ENCODE measurements at regions not wholly inside any gene's neighbourhood (a gene's known extent, or its start where the extent isn't known, plus 50 kb on each side); places are given as distances from the start of the nearest gene placed in this dataset.

GRCh38 chr12:93156086-93156716 is 221.5 kb upstream of the NUDT4 start:
- ChIA-PET POLR2A (no interaction called here), CTCF (no interaction called here)
- H3K27ac Mint-ChIP-seq, result no peak overlapping the region

GRCh38 chr12:93157279-93157678 is 220.4 kb upstream of the NUDT4 start:
- H3K36me3 Mint-ChIP-seq (ENCODE audit: low read depth), result no peaks in the 10 kb centered on the region
- no peak overlapping the region for H3K4me3 Mint-ChIP-seq
- H3K27ac Mint-ChIP-seq, result no peak overlapping the region
- no peak for DNase-seq
- no peaks in the 10 kb centered on the region for H3K4me1 Mint-ChIP-seq
- H3K27me3 Mint-ChIP-seq, result peaks cover 9% of the 10 kb centered on the region
- ChIA-PET CTCF (no interaction called here), POLR2A (no interaction called here)
- peaks cover 9% of the 10 kb centered on the region for H3K9me3 Mint-ChIP-seq

More at GRCh38 chr12:93156086-93156716, 221.5 kb upstream of the NUDT4 start:
- no peaks in the 10 kb centered on the region for H3K4me1 Mint-ChIP-seq
- no peak overlapping the region for H3K4me3 Mint-ChIP-seq
- DNase-seq, result no peak
- peaks cover 9% of the 10 kb centered on the region for H3K9me3 Mint-ChIP-seq
- peaks cover 7% of the 10 kb centered on the region for H3K27me3 Mint-ChIP-seq
- H3K36me3 Mint-ChIP-seq (ENCODE audit: low read depth), result no peaks in the 10 kb centered on the region

GRCh38 chr12:93158065-93158843 is 219.5 kb upstream of the NUDT4 start:
- Mint-ChIP-seq H3K27ac (no peak overlapping the region), H3K27me3 (peaks cover 9% of the 10 kb centered on the region), H3K9me3 (peaks cover 7% of the 10 kb centered on the region), H3K4me1 (no peaks in the 10 kb centered on the region), H3K36me3 (ENCODE audit: low read depth) (no peaks in the 10 kb centered on the region), H3K4me3 (no peak overlapping the region)
- DNase-seq, result no peak
- ChIA-PET CTCF (interaction anchor here (1.6 kb wide), 1 partner anchor 19 kb away, joined by 5 read pairs; no protein-coding TSS in a partner anchor), POLR2A (no interaction called here)

- no peak for DNase-seq
- ChIA-PET CTCF (interaction anchor here (0.6 kb wide), 1 partner anchor 59 kb away, joined by 3 read pairs; no protein-coding TSS in a partner anchor), POLR2A (no interaction called here)
- Mint-ChIP-seq H3K36me3 (ENCODE audit: low read depth) (no peaks in the 10 kb centered on the region), H3K9me3 (peaks cover 3% of the 10 kb centered on the region), H3K27me3 (peaks cover 7% of the 10 kb centered on the region), H3K27ac (no peak overlapping the region), H3K4me1 (peaks cover 2% of the 10 kb centered on the region), H3K4me3 (no peak overlapping the region)
Measured at GRCh38 chr12:93163260-93164036, 214.3 kb upstream of the NUDT4 start.

- no peaks in the 10 kb centered on the region for H3K9me3 Mint-ChIP-seq
- no peak overlapping the region for H3K27ac Mint-ChIP-seq
- peaks cover 5% of the 10 kb centered on the region for H3K27me3 Mint-ChIP-seq
- ChIA-PET POLR2A (no interaction called here), CTCF (no interaction called here)
- H3K4me3 Mint-ChIP-seq, result no peak overlapping the region
- DNase-seq, result no peak
- H3K4me1 Mint-ChIP-seq, result peaks cover 2% of the 10 kb centered on the region
- H3K36me3 Mint-ChIP-seq (ENCODE audit: low read depth), result no peaks in the 10 kb centered on the region
Measured at GRCh38 chr12:93164103-93164880, 213.4 kb upstream of the NUDT4 start.

- ChIA-PET CTCF (no interaction called here), POLR2A (no interaction called here)
- peaks cover 3% of the 10 kb centered on the region for H3K27me3 Mint-ChIP-seq
- H3K27ac Mint-ChIP-seq, result no peak overlapping the region
- peaks cover 2% of the 10 kb centered on the region for H3K4me1 Mint-ChIP-seq
- H3K9me3 Mint-ChIP-seq, result no peaks in the 10 kb centered on the region
- H3K4me3 Mint-ChIP-seq, result no peak overlapping the region
- no peaks in the 10 kb centered on the region for H3K36me3 Mint-ChIP-seq (ENCODE audit: low read depth)
- no peak for DNase-seq
Measured at GRCh38 chr12:93165384-93165932, 212.3 kb upstream of the NUDT4 start.

GRCh38 chr12:93166541-93167307 is 211.0 kb upstream of the NUDT4 start:
- CTCF ChIA-PET, result no interaction called here
- POLR2A ChIA-PET, result no interaction called here
- H3K4me1 Mint-ChIP-seq, result peaks cover 2% of the 10 kb centered on the region

GRCh38 chr12:93167331-93167730 is 210.4 kb upstream of the NUDT4 start:
- CTCF ChIA-PET, result no interaction called here
- Mint-ChIP-seq H3K9me3 (no peaks in the 10 kb centered on the region), H3K4me3 (no peak overlapping the region), H3K4me1 (peaks cover 2% of the 10 kb centered on the region), H3K36me3 (ENCODE audit: low read depth) (no peaks in the 10 kb centered on the region), H3K27me3 (no peaks in the 10 kb centered on the region), H3K27ac (no peak overlapping the region)
- DNase-seq, result no peak
- POLR2A ChIA-PET, result no interaction called here

More at GRCh38 chr12:93166541-93167307, 211.0 kb upstream of the NUDT4 start:
- no peak for DNase-seq
- Mint-ChIP-seq H3K36me3 (ENCODE audit: low read depth) (no peaks in the 10 kb centered on the region), H3K9me3 (no peaks in the 10 kb centered on the region), H3K4me3 (no peak overlapping the region), H3K27me3 (no peaks in the 10 kb centered on the region), H3K27ac (no peak overlapping the region)

GRCh38 chr12:93167841-93168492 is 209.8 kb upstream of the NUDT4 start:
- Mint-ChIP-seq H3K4me1 (peaks cover 2% of the 10 kb centered on the region), H3K4me3 (no peak overlapping the region), H3K36me3 (ENCODE audit: low read depth) (no peaks in the 10 kb centered on the region), H3K27me3 (no peaks in the 10 kb centered on the region), H3K9me3 (no peaks in the 10 kb centered on the region), H3K27ac (no peak overlapping the region)
- DNase-seq, result no peak
- POLR2A ChIA-PET, result no interaction called here
- CTCF ChIA-PET, result no interaction called here

- CTCF ChIA-PET, result interaction anchor here (0.6 kb wide), 1 partner anchor 237 kb away, joined by 3 read pairs; no protein-coding TSS in a partner anchor
- H3K4me3 Mint-ChIP-seq, result no peak overlapping the region
- no peak for DNase-seq
- H3K27ac Mint-ChIP-seq, result no peak overlapping the region
- POLR2A ChIA-PET, result no interaction called here
- H3K9me3 Mint-ChIP-seq, result no peaks in the 10 kb centered on the region
- no peaks in the 10 kb centered on the region for H3K27me3 Mint-ChIP-seq
- H3K4me1 Mint-ChIP-seq, result peaks cover 2% of the 10 kb centered on the region
- no peaks in the 10 kb centered on the region for H3K36me3 Mint-ChIP-seq (ENCODE audit: low read depth)
Measured at GRCh38 chr12:93168751-93169150, 209.0 kb upstream of the NUDT4 start.

GRCh38 chr12:93169536-93169935 is 208.2 kb upstream of the NUDT4 start:
- Mint-ChIP-seq H3K27me3 (no peaks in the 10 kb centered on the region), H3K4me3 (no peak overlapping the region), H3K4me1 (peaks cover 2% of the 10 kb centered on the region), H3K36me3 (ENCODE audit: low read depth) (no peaks in the 10 kb centered on the region), H3K9me3 (no peaks in the 10 kb centered on the region), H3K27ac (no peak overlapping the region)
- CTCF ChIA-PET, result interaction anchor here (0.6 kb wide), 1 partner anchor 236 kb away, joined by 3 read pairs; no protein-coding TSS in a partner anchor
- DNase-seq, result no peak
- POLR2A ChIA-PET, result no interaction called here

Data from activated CD4-positive, alpha-beta T cell treated with anti-CD3 and anti-CD28 coated beads, Interleukin-2, amount 10 ng/mL, durations not matched to agents 7 days and 5 days (primary cell).